Right ventricle myocardium superior (tissue), 1 donor: ENCODE measurements at regions not wholly inside any gene's neighbourhood (a gene's known extent, or its start where the extent isn't known, plus 50 kb on each side); places are given as distances from the start of the nearest gene placed in this dataset.
"Not testable (repeated sequence)": the region's sequence is repeated elsewhere in the genome, so short reads cannot be mapped to it uniquely, and the experiment has no call there.

Experiments used
- ATAC-seq: fragments of 200-7000 bp; cut with Tn5 transposase; one replicate; pipeline ENCODE4 v1.9.1; 2020; ENCODE audit warnings: mild to moderate bottlenecking; ENCODE audit not compliant: poor library complexity
- DNase-seq: peaks from one replicate; pipeline ENCODE4 v3.0.0-alpha.2; 2020
- intact Hi-C: fragments of 100-400 bp; cut with DNase I; formaldehyde crosslinking; loops from one replicate; pipeline ENCODE4 v1.11.2; 2022
- donor health status: DM: no; HTN: yes; CAD: no; lungs with severe emphysema.

GRCh38 chr6:94902974-94903628 is 674.2 kb upstream of the MANEA start:
- DNase-seq (no peak), ATAC-seq (no peak)
- intact Hi-C loops, result no loop called here

- intact Hi-C loops, result no loop called here
- no peak for DNase-seq
- no peak for ATAC-seq
These were observed 678.1 kb upstream of the MANEA start for GRCh38 chr6:94899191-94899590.

GRCh38 chr6:94894300-94894699 is 683.0 kb upstream of the MANEA start:
- no peak for DNase-seq
- no peak for ATAC-seq
- intact Hi-C loops, result no loop called here

GRCh38 chr6:94893327-94893726 is 684.0 kb upstream of the MANEA start:
- no peak for ATAC-seq
- DNase-seq, result no peak
- intact Hi-C loops, result no loop called here

GRCh38 chr6:94873819-94874218 is 703.5 kb upstream of the MANEA start:
- intact Hi-C loops, ATAC-seq, DNase-seq: not testable (repeated sequence)

GRCh38 chr6:94862112-94862511 is 715.2 kb upstream of the MANEA start:
- DNase-seq (no peak), ATAC-seq (no peak)
- intact Hi-C loops, result no loop called here

- DNase-seq (no peak), ATAC-seq (no peak)
- intact Hi-C loops, result no loop called here
These were observed 717.4 kb upstream of the MANEA start for GRCh38 chr6:94859924-94860323.

- intact Hi-C loops, ATAC-seq, DNase-seq: not testable (repeated sequence)
These were observed 720.3 kb upstream of the MANEA start for GRCh38 chr6:94856999-94857398.

GRCh38 chr6:94851329-94851728 is 726.0 kb upstream of the MANEA start:
- intact Hi-C loops, DNase-seq, ATAC-seq: not testable (repeated sequence)

GRCh38 chr6:94845742-94846141 is 731.6 kb upstream of the MANEA start:
- DNase-seq (no peak), ATAC-seq (no peak)
- intact Hi-C loops, result no loop called here

- intact Hi-C loops, result no loop called here
- DNase-seq (no peak), ATAC-seq (no peak)
These were observed 742.1 kb upstream of the MANEA start for GRCh38 chr6:94835264-94835663.

GRCh38 chr6:94813806-94814205 is 763.5 kb upstream of the MANEA start:
- DNase-seq, result no peak
- intact Hi-C loops, result no loop called here
- ATAC-seq, result no peak

- no peak for DNase-seq
- intact Hi-C loops, result no loop called here
- ATAC-seq, result no peak
These were observed 776.0 kb upstream of the MANEA start for GRCh38 chr6:94801344-94801743.

- no peak for DNase-seq
- intact Hi-C loops, result no loop called here
- ATAC-seq, result no peak
These were observed 791.8 kb upstream of the MANEA start for GRCh38 chr6:94785514-94785913.

GRCh38 chr6:94785081-94785480 is 792.3 kb upstream of the MANEA start:
- DNase-seq, ATAC-seq, intact Hi-C loops: not testable (repeated sequence)

GRCh38 chr6:94769197-94769596 is 808.1 kb upstream of the MANEA start:
- ATAC-seq (no peak), DNase-seq (no peak)
- intact Hi-C loops, result no loop called here

- ATAC-seq, result no peak
- DNase-seq, result no peak
- intact Hi-C loops, result no loop called here
These were observed 825.5 kb upstream of the MANEA start for GRCh38 chr6:94751641-94752329.

- intact Hi-C loops, result no loop called here
- no peak for ATAC-seq
These were observed 841.1 kb upstream of the MANEA start for GRCh38 chr6:94736236-94736635.

GRCh38 chr6:94735270-94735669 is 842.1 kb upstream of the MANEA start:
- intact Hi-C loops, result no loop called here
- no peak for ATAC-seq
- no peak for DNase-seq

More at GRCh38 chr6:94736236-94736635, 841.1 kb upstream of the MANEA start:
- no peak for DNase-seq

GRCh38 chr6:94734751-94735150 is 842.6 kb upstream of the MANEA start:
- DNase-seq (no peak), ATAC-seq (no peak)
- intact Hi-C loops, result no loop called here
